ENCODE measurements at regions not wholly inside any gene's neighbourhood (a gene's known extent, or its start where the extent isn't known, plus 50 kb on each side); places are given as distances from the start of the nearest gene placed in this dataset.

DNA sequence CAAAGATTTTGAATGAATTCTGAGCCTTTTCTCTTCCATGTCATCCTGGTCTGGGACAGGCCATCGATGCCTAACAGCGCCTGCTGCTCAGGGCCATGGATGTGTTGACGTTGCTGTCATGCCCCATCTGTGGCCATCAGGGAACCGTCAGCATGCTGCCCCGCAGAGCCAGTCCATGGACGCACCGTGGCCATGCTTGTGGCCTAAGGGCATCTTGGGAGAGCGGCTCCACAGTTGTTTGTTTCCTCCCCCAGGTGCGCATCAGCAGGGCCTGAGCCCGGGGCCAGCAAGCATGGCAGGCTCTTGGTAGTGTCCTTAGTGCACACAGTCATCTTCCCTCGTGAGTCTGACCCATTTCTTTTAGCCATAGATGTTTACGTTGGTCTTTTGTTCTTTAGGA is 142.7 kb downstream of the VAPA start:
- no CpG with 5 or more reads among the region's 12 CpGs for WGBS (ENCODE audit: extremely low coverage, insufficient read length, low lambda C conversion rate)
- Histone ChIP-seq H3K4me1 (ENCODE audit: insufficient read depth, low read length) (no peaks in the 10 kb centered on the region), H2BK20ac (ENCODE audit: low read depth, low read length, poor library complexity, severe bottlenecking) (no peak overlapping the region), H3K4me2 (ENCODE audit: insufficient read depth, insufficient read length, low read length) (no peak overlapping the region), H3K27ac (ENCODE audit: insufficient read length, low read depth, low read length) (no peak overlapping the region), H3K18ac (ENCODE audit: insufficient read length, low read depth, low read length) (no peak overlapping the region), H2BK12ac (ENCODE audit: insufficient read length, low read depth, low read length) (no peak overlapping the region), H3K27me3 (ENCODE audit: insufficient read depth, low read length) (no peaks in the 10 kb centered on the region), H3K23me2 (ENCODE audit: insufficient read length, low read depth, low read length, poor library complexity, severe bottlenecking) (peaks cover 2% of the 10 kb centered on the region), H3K14ac (ENCODE audit: insufficient read depth, low read length) (no peak overlapping the region), H2BK5ac (ENCODE audit: insufficient read length, low read length) (no peak overlapping the region), H2BK120ac (ENCODE audit: low read depth, low read length, poor library complexity, severe bottlenecking) (no peak overlapping the region), H4K20me1 (ENCODE audit: control insufficient read depth, insufficient read depth, insufficient read length) (no peaks in the 10 kb centered on the region), H3K9me3 (ENCODE audit: control insufficient read depth, low read depth, low read length) (no peaks in the 10 kb centered on the region), H3K56ac (ENCODE audit: insufficient read length, low read depth, low read length) (no peak overlapping the region), H2BK15ac (ENCODE audit: low read depth, low read length) (no peak overlapping the region), H3K9ac (ENCODE audit: extremely low read depth, insufficient read length, low read length) (no peak overlapping the region), H4K91ac (ENCODE audit: insufficient read length, low read depth, low read length) (no peak overlapping the region), H3K79me2 (ENCODE audit: insufficient read depth, low read length) (no peaks in the 10 kb centered on the region), H3K23ac (ENCODE audit: insufficient read length, low read depth, low read length) (no peak overlapping the region), H4K8ac (replicated peaks; ENCODE audit: insufficient read length, low read depth, low read length) (no peak overlapping the region), H3K4ac (ENCODE audit: low read depth, low read length) (no peak overlapping the region), H2AK5ac (ENCODE audit: insufficient read length, low read length) (no peak overlapping the region), H3K79me1 (ENCODE audit: insufficient read depth, low read depth, low read length, poor library complexity, severe bottlenecking) (no peaks in the 10 kb centered on the region), H4K5ac (ENCODE audit: insufficient read length, low read depth, low read length) (no peak overlapping the region), H2AFZ (ENCODE audit: low read length) (no peak overlapping the region), H3T11ph (ENCODE audit: low read length) (no peak overlapping the region)
- Mint-ChIP-seq H3K4me3 (no peak overlapping the region), H3K27me3 (ENCODE audit: low read depth) (peaks cover 4% of the 10 kb centered on the region), H3K9me3 (no peaks in the 10 kb centered on the region; a peak in 1 of 5 replicates), H3K4me1 (peaks cover 30 to 31% of the 10 kb centered on the region in 2 experiments), H3K36me3 (ENCODE audit: insufficient read depth in 1 of 3, low read depth in 3 of 3) (no peaks in the 10 kb centered on the region), H3K27ac (no peak overlapping the region)
- no peak for DNase-seq
- TF ChIP-seq, protein P1, sequence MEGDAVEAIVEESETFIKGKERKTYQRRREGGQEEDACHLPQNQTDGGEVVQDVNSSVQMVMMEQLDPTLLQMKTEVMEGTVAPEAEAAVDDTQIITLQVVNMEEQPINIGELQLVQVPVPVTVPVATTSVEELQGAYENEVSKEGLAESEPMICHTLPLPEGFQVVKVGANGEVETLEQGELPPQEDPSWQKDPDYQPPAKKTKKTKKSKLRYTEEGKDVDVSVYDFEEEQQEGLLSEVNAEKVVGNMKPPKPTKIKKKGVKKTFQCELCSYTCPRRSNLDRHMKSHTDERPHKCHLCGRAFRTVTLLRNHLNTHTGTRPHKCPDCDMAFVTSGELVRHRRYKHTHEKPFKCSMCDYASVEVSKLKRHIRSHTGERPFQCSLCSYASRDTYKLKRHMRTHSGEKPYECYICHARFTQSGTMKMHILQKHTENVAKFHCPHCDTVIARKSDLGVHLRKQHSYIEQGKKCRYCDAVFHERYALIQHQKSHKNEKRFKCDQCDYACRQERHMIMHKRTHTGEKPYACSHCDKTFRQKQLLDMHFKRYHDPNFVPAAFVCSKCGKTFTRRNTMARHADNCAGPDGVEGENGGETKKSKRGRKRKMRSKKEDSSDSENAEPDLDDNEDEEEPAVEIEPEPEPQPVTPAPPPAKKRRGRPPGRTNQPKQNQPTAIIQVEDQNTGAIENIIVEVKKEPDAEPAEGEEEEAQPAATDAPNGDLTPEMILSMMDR (conservative IDR thresholded peaks at IDR 0.05): no peak

Measured in H9 (cell line).